Heart left ventricle (tissue), 16 donors: ENCODE measurements at regions not wholly inside any gene's neighbourhood (a gene's known extent, or its start where the extent isn't known, plus 50 kb on each side); places are given as distances from the start of the nearest gene placed in this dataset.

Experiments used
- ATAC-seq, 4 donors: fragments of 200-7000 bp; cut with Tn5 transposase; one replicate each; pipeline ENCODE4 v1.9.1; 2020 to 2022; ENCODE audit warnings: moderate library complexity in 4 of 4, mild to moderate bottlenecking in 3 of 4, moderate number of reproducible peaks in 1 of 4
- DNase-seq, 5 donors: peaks; one replicate each; pipeline ENCODE4 v3.0.0-alpha.2; 2020
- H3K27ac ChIP-seq, 12 donors: fragments of 200-600 bp; sonication (generic) in 4 of 12; one replicate each; pipeline versions ENCODE4 v1.5.0 to v1.8.0; 2016 to 2022; ENCODE audit warnings: mild to moderate bottlenecking in 2 of 12
- H3K27me3 ChIP-seq, 9 donors: fragments of 200-600 bp; sonication (generic) in 2 of 9; one replicate each; pipeline versions ENCODE4 v1.5.1 to v1.8.0; 2016 to 2022; ENCODE audit warnings: mild to moderate bottlenecking in 3 of 9
- H3K36me3 ChIP-seq, 9 donors: fragments of 200-600 bp; sonication (generic) in 2 of 9; one replicate each; pipeline versions ENCODE4 v1.5.0 to v1.8.0; 2018 to 2022; ENCODE audit warnings: mild to moderate bottlenecking in 2 of 9
- H3K4me1 ChIP-seq, 12 donors: fragments of 200-600 bp; sonication (generic) in 4 of 12; one replicate each; pipeline versions ENCODE4 v1.5.0 to v1.8.0; 2016 to 2022; ENCODE audit warnings: mild to moderate bottlenecking in 3 of 12
- H3K4me3 ChIP-seq, 12 donors: fragments of 200-600 bp; sonication (generic) in 4 of 12; one replicate each; pipeline versions ENCODE4 v1.5.0 to v1.8.0; 2017 to 2022; ENCODE audit warnings: mild to moderate bottlenecking in 9 of 12, moderate library complexity in 4 of 12
- H3K9me3 ChIP-seq, 12 donors: fragments of 200-600 bp; sonication (generic) in 4 of 12; one replicate each; pipeline versions ENCODE4 v1.5.0 to v1.8.0; 2016 to 2022; ENCODE audit warnings: mild to moderate bottlenecking in 1 of 12
- POLR2A ChIP-seq, 2 donors: fragments of 450-650 bp; IDR thresholded peaks; one replicate each; pipeline ENCODE4 v1.6.1; 2017; ENCODE audit warnings: antibody characterized with exemption in 2 of 2, mild to moderate bottlenecking in 2 of 2, moderate library complexity in 2 of 2
- WGBS, 4 donors: extraction: QIAGEN DNeasy Blood & Tissue Kit in 2 of 4; methylation state at CpG; one replicate each; pipeline versions ENCODE4 v1.1.5 to v1.1.7; 2013 to 2018; 5-methylcytosine and 5-hydroxymethylcytosine counted together
- intact Hi-C, 10 donors: fragments of 100-400 bp; cut with DNase I; formaldehyde crosslinking; loops; one replicate each; pipeline versions ENCODE4 v1.11.1 to v1.14.2; 2022
- TF ChIP-seq, protein P1 (sequence below), 12 donors: fragments of 200-600 bp; sonication (generic) in 4 of 12; IDR thresholded peaks; one replicate each; pipeline versions ENCODE4 v1.5.0 to v1.8.0; 2018 to 2022; ENCODE audit warnings: antibody characterized with exemption in 12 of 12, mild to moderate bottlenecking in 5 of 12
- donor health status: ischemic (EF 13 %, LVEDD 7.1; RV severe dilation, severe dysfunction).
- donor health status: healthy with polysubstance abuse.
- donor health status: DM: no; HTN: yes; CAD: no.
- donor health status: DM: no; HTN: no; CAD: no.
- donor health status: ischemic (EF 25% LVEDD 6.9; RV normal size, moderate dysfunction).
- donor health status: ischemic (EF 25% LVEDD 5.7; RV mildly dilated, moderate dysfunction).
- donor health status: healthy.
- donor health status: DM: yes; HTN: yes; CAD: no.
- donor health status: ischemic (EF 35%, LVEDD 5.7; RV mildly dilated, moderate dysfunction).
- donor health status: nonischemic (EF 11% LVEDD 7.7; RV severe dilation, severe dysfunction).
- donor health status: DM: yes; HTN: yes; CAD: no.
- donor health status: PGD.
- donor health status: ischemic (EF 29% LVEDD 5.4; RV normal size, mild dysfunction).
- donor health status: nonischemic (EF 23%, LVEDD 6.1; RV moderate dilation, normal function).

GRCh38 chr21:27649323-27649722 lies 682.4 kb upstream of the ADAMTS5 start:
- ATAC-seq: no peak
- no peak overlapping the region for H3K27ac ChIP-seq
- no peaks in the 10 kb centered on the region for H3K4me1 ChIP-seq
- WGBS, 4 donors: 59 to 69% (median 65%) methylated on average over 4 of the region's 4 CpGs
- no peaks in the 10 kb centered on the region for H3K27me3 ChIP-seq
- H3K9me3 ChIP-seq: no peaks in the 10 kb centered on the region
- DNase-seq: no peak
- TF ChIP-seq, protein P1, sequence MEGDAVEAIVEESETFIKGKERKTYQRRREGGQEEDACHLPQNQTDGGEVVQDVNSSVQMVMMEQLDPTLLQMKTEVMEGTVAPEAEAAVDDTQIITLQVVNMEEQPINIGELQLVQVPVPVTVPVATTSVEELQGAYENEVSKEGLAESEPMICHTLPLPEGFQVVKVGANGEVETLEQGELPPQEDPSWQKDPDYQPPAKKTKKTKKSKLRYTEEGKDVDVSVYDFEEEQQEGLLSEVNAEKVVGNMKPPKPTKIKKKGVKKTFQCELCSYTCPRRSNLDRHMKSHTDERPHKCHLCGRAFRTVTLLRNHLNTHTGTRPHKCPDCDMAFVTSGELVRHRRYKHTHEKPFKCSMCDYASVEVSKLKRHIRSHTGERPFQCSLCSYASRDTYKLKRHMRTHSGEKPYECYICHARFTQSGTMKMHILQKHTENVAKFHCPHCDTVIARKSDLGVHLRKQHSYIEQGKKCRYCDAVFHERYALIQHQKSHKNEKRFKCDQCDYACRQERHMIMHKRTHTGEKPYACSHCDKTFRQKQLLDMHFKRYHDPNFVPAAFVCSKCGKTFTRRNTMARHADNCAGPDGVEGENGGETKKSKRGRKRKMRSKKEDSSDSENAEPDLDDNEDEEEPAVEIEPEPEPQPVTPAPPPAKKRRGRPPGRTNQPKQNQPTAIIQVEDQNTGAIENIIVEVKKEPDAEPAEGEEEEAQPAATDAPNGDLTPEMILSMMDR (IDR thresholded peaks at IDR 0.05): no peak
- no peak for TF ChIP-seq POLR2A (IDR thresholded peaks at IDR 0.05)
- H3K36me3 ChIP-seq: no peaks in the 10 kb centered on the region
- intact Hi-C loops: no loop called here
- H3K4me3 ChIP-seq: no peak overlapping the region

DNA sequence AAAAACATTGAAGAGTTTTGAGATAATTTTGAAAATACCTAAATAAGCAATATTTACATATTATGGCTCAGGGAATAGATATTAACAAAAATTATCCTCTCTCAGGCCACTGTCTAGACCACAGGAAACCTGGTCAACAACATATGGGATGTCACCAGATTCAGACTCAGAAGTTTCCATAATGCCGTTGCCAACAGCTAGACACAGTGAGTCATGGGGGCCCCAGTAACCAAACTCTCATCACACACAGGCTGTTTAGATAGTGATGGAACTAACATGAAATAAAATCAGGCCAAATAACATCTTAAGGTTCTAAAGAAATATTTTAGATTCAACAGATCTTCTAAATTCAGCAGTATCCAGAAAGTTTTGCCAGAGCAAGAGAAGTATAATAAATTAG lies 681.7 kb upstream of the ADAMTS5 start:
- intact Hi-C loops: no loop called here
- 51 to 71% (median 62%) methylated on average over 1 of the region's 1 CpG for WGBS, 4 donors
- Histone ChIP-seq H3K4me3 (no peak overlapping the region), H3K36me3 (no peaks in the 10 kb centered on the region), H3K4me1 (no peaks in the 10 kb centered on the region), H3K27ac (no peak overlapping the region), H3K27me3 (no peaks in the 10 kb centered on the region), H3K9me3 (no peaks in the 10 kb centered on the region)
- ATAC-seq: no peak
- TF ChIP-seq, protein P1 (IDR thresholded peaks at IDR 0.05): no peak
- TF ChIP-seq POLR2A (IDR thresholded peaks at IDR 0.05): no peak
- no peak for DNase-seq

DNA sequence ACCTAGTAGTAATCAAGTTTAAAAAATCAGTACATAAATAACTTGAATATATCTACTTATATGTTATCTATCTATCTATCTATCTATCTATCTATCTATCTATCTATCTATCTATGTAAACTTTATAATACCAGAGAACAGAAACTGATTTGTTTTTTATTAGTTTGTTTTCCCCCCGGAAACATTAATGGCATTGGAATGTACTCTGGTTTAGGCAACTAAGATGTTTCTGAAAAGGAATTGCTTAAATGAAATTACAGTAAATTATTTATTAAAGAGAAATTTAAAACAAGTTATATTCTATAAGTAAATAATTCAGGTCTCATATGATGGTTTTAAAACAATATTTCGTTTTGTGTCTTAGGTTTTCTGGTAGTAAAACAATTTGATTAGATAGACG lies 681.0 kb upstream of the ADAMTS5 start:
- WGBS, 4 donors: 61 to 78% (median 63%) methylated on average over 3 of the region's 3 CpGs
- Histone ChIP-seq H3K36me3 (no peaks in the 10 kb centered on the region), H3K9me3 (no peaks in the 10 kb centered on the region), H3K4me3 (no peak overlapping the region), H3K27me3 (no peaks in the 10 kb centered on the region), H3K27ac (no peak overlapping the region), H3K4me1 (no peaks in the 10 kb centered on the region)
- ATAC-seq (no peak), DNase-seq (no peak)
- intact Hi-C loops: no loop called here
- TF ChIP-seq, protein P1 (IDR thresholded peaks at IDR 0.05): no peak
- no peak for TF ChIP-seq POLR2A (IDR thresholded peaks at IDR 0.05)

- no peaks in the 10 kb centered on the region for H3K27me3 ChIP-seq
- no peak for DNase-seq
- WGBS, 4 donors: 72 to 81% (median 79%) methylated on average over 3 of the region's 3 CpGs
- H3K4me3 ChIP-seq: no peak overlapping the region
- H3K4me1 ChIP-seq: no peaks in the 10 kb centered on the region
- no peak overlapping the region for H3K27ac ChIP-seq
- TF ChIP-seq, protein P1 (IDR thresholded peaks at IDR 0.05): no peak
- no peak for TF ChIP-seq POLR2A (IDR thresholded peaks at IDR 0.05)
- no peaks in the 10 kb centered on the region for H3K9me3 ChIP-seq
- intact Hi-C loops: no loop called here
- ATAC-seq: no peak
- no peaks in the 10 kb centered on the region for H3K36me3 ChIP-seq
Measured at GRCh38 chr21:27647401-27647800, 680.5 kb upstream of the ADAMTS5 start.
